A673 (cell line): ENCODE measurements at regions not wholly inside any gene's neighbourhood (a gene's known extent, or its start where the extent isn't known, plus 50 kb on each side); places are given as distances from the start of the nearest gene placed in this dataset.

ENCODE experiments used
- BruUV-seq: library from RNA; stranded (reverse); fragments of 400-500 nt; replicated peaks from 2 replicates; lab custom pipeline; 2021; lab: Mats Ljungman, UMichigan
- CTCF ChIA-PET: fragments of 300-600 bp; sonication (Branson Sonifier 250); formaldehyde crosslinking; loops from one replicate; lab custom pipeline; 2022; ENCODE audit warnings: antibody characterized with exemption; lab: Charles Lee
- POLR2A ChIA-PET: fragments of 300-600 bp; sonication (Branson Sonifier 250); formaldehyde crosslinking; loops from one replicate; lab custom pipeline; 2022; ENCODE audit warnings: antibody characterized with exemption; ENCODE audit not compliant: low non-redundant PET; lab: Charles Lee
- DNase-seq: peaks from one replicate; pipeline ENCODE4 v3.0.0-alpha.2; 2015; ENCODE audit warnings: low spot score
- H3K27ac ChIP-seq: fragments of 200-600 bp; sonication (generic); 2 replicates; pipeline ENCODE4 v1.5.1; 2016; ENCODE audit warnings: mixed run types, low read depth, mild to moderate bottlenecking, mixed read lengths, antibody characterized with exemption, low read length; ENCODE audit not compliant: poor library complexity, severe bottlenecking
- H3K27me3 ChIP-seq: fragments of 200-600 bp; sonication (generic); replicated peaks from 2 replicates; pipeline ENCODE4 v1.6.1; 2017; ENCODE audit warnings: mixed run types, low read depth, mild to moderate bottlenecking, mixed read lengths, antibody characterized with exemption, low read length; ENCODE audit not compliant: insufficient read depth, poor library complexity
- H3K36me3 ChIP-seq: fragments of 200-600 bp; sonication (generic); 2 replicates; pipeline ENCODE4 v1.6.1; 2016; ENCODE audit warnings: mixed run types, mild to moderate bottlenecking, mixed read lengths, antibody characterized with exemption, low read length; ENCODE audit not compliant: insufficient read depth, poor library complexity, severe bottlenecking
- H3K4me1 ChIP-seq: fragments of 200-600 bp; sonication (generic); 2 replicates; pipeline ENCODE4 v1.6.1; 2017; ENCODE audit warnings: mixed run types, mild to moderate bottlenecking, mixed read lengths, antibody characterized with exemption, low read length; ENCODE audit not compliant: insufficient read depth, poor library complexity, severe bottlenecking
- H3K4me3 ChIP-seq: fragments of 200-600 bp; sonication (generic); 2 replicates; pipeline ENCODE4 v1.5.1; 2016; ENCODE audit warnings: low read depth, mixed run types, mild to moderate bottlenecking, mixed read lengths, low read length; ENCODE audit not compliant: poor library complexity, severe bottlenecking
- H3K9me3 ChIP-seq: fragments of 200-600 bp; sonication (generic); 2 replicates; pipeline ENCODE4 v1.6.1; 2016; ENCODE audit warnings: mixed run types, low read depth, mild to moderate bottlenecking, mixed read lengths, antibody characterized with exemption, low read length; ENCODE audit not compliant: poor library complexity, severe bottlenecking
- CTCF ChIP-seq: fragments of 300-800, 200-600 bp; sonication (generic); conservative IDR thresholded peaks from 2 replicates; pipeline ENCODE4 v1.5.1; 2017; ENCODE audit warnings: low read depth, mild to moderate bottlenecking, antibody characterized with exemption, low read length, moderate library complexity, mixed read lengths
- EZH2 ChIP-seq: fragments of 200-600 bp; sonication (generic); IDR thresholded peaks from 2 replicates; pipeline ENCODE4 v1.6.1; 2017; ENCODE audit warnings: borderline replicate concordance, low read depth, mild to moderate bottlenecking, mixed read lengths, antibody characterized with exemption, low read length; ENCODE audit not compliant: poor library complexity, severe bottlenecking
- intact Hi-C: fragments of 100-400 bp; cut with micrococcal nuclease; formaldehyde crosslinking; loops from one replicate; pipeline ENCODE4 v1.10.0; 2022; ENCODE audit not compliant: unreplicated experiment

- no peak for DNase-seq
- BruUV-seq, result no TSS peak
- H3K27me3 ChIP-seq, result no peaks in the 10 kb centered on the region
- CTCF ChIA-PET, result no interaction called here
- no peak overlapping the region for H3K27ac ChIP-seq
- TF ChIP-seq EZH2 (no peak), CTCF (no peak)
- H3K4me3 ChIP-seq, result no peak overlapping the region
- POLR2A ChIA-PET, result no interaction called here
- H3K36me3 ChIP-seq, result no peaks in the 10 kb centered on the region
- no peaks in the 10 kb centered on the region for H3K9me3 ChIP-seq
- intact Hi-C loops, result no loop called here
- H3K4me1 ChIP-seq, result no peaks in the 10 kb centered on the region
Observed at GRCh38 chr5:138677782-138678181, 75.4 kb upstream of the CTNNA1 start.

GRCh38 chr5:138676556-138677193 lies 76.5 kb upstream of the CTNNA1 start:
- Histone ChIP-seq H3K27me3 (no peaks in the 10 kb centered on the region), H3K27ac (no peak overlapping the region), H3K4me3 (no peak overlapping the region), H3K4me1 (no peaks in the 10 kb centered on the region), H3K9me3 (no peaks in the 10 kb centered on the region), H3K36me3 (no peaks in the 10 kb centered on the region)
- BruUV-seq, result no TSS peak
- TF ChIP-seq CTCF (no peak), EZH2 (no peak)
- POLR2A ChIA-PET, result no interaction called here
- CTCF ChIA-PET, result no interaction called here
- DNase-seq, result no peak
- intact Hi-C loops, result no loop called here

- no peaks in the 10 kb centered on the region for H3K27me3 ChIP-seq
- TF ChIP-seq EZH2, result no peak
- no peak for TF ChIP-seq CTCF
- H3K9me3 ChIP-seq, result no peaks in the 10 kb centered on the region
- ChIA-PET CTCF (interaction anchor here (0.6 kb wide), 1 partner anchor 81 kb away, joined by 7 read pairs; no protein-coding TSS in a partner anchor), POLR2A (no interaction called here)
- no peak overlapping the region for H3K27ac ChIP-seq
- DNase-seq, result no peak
- intact Hi-C loops, result no loop called here
- H3K4me3 ChIP-seq, result no peak overlapping the region
- H3K36me3 ChIP-seq, result no peaks in the 10 kb centered on the region
- BruUV-seq, result no TSS peak
- H3K4me1 ChIP-seq, result no peaks in the 10 kb centered on the region
Observed at GRCh38 chr5:138676002-138676401, 77.2 kb upstream of the CTNNA1 start.
